ENCODE measurements at regions not wholly inside any gene's neighbourhood (a gene's known extent, or its start where the extent isn't known, plus 50 kb on each side); places are given as distances from the start of the nearest gene placed in this dataset.

- no peak for TF ChIP-seq POLR2A (IDR thresholded peaks at IDR 0.05; ENCODE audit: low read depth, low read length)
- TF ChIP-seq POLR2AphosphoS5 (IDR thresholded peaks at IDR 0.05; ENCODE audit: low read depth, low read length) = no peak
- TF ChIP-seq TAF1 (IDR thresholded peaks at IDR 0.05; ENCODE audit: low read depth, low read length) = no peak
- TF ChIP-seq POU2F2 (IDR thresholded peaks at IDR 0.05; ENCODE audit: low read depth, low read length) = no peak
These were observed 66.7 kb upstream of the XCR1 start for GRCh38 chr3:46093966-46094365.

Data from GM12891 (cell line).